Panc1 (cell line): ENCODE measurements at regions not wholly inside any gene's neighbourhood (a gene's known extent, or its start where the extent isn't known, plus 50 kb on each side); places are given as distances from the start of the nearest gene placed in this dataset.

Source experiments
- CTCF ChIP-seq: fragments of 450-650 bp; IDR thresholded peaks from 2 replicates; pipeline ENCODE4 v1.5.1; 2017; ENCODE audit warnings: mild to moderate bottlenecking
- POLR2AphosphoS5 ChIP-seq: IDR thresholded peaks from 2 replicates; pipeline ENCODE4 v1.6.1; 2012; ENCODE audit warnings: mild to moderate bottlenecking, low read depth, low read length, moderate library complexity
- SIN3A ChIP-seq: IDR thresholded peaks from 2 replicates; pipeline ENCODE4 v1.6.1; 2012; ENCODE audit warnings: low read depth, mild to moderate bottlenecking, low read length, moderate library complexity, borderline replicate concordance; ENCODE audit not compliant: insufficient read depth
- TCF7L2 ChIP-seq: IDR thresholded peaks from 2 replicates; pipeline ENCODE4 v1.6.1; 2011; ENCODE audit warnings: mild to moderate bottlenecking, low read depth, low read length, inconsistent platforms
- TF ChIP-seq, protein P1 (sequence below), 2 experiments: IDR thresholded peaks; 2 replicates each; pipeline ENCODE4 v1.6.1; 2011 to 2012; ENCODE audit warnings: low read depth in 2 of 2, control low read depth in 1 of 2, low read length in 1 of 2, mild to moderate bottlenecking in 1 of 2, moderate library complexity in 1 of 2; ENCODE audit not compliant: insufficient read depth in 1 of 2

GRCh38 chr11:119908573-119908904 lies 179.5 kb upstream of the NECTIN1 start:
- TF ChIP-seq, protein P1, sequence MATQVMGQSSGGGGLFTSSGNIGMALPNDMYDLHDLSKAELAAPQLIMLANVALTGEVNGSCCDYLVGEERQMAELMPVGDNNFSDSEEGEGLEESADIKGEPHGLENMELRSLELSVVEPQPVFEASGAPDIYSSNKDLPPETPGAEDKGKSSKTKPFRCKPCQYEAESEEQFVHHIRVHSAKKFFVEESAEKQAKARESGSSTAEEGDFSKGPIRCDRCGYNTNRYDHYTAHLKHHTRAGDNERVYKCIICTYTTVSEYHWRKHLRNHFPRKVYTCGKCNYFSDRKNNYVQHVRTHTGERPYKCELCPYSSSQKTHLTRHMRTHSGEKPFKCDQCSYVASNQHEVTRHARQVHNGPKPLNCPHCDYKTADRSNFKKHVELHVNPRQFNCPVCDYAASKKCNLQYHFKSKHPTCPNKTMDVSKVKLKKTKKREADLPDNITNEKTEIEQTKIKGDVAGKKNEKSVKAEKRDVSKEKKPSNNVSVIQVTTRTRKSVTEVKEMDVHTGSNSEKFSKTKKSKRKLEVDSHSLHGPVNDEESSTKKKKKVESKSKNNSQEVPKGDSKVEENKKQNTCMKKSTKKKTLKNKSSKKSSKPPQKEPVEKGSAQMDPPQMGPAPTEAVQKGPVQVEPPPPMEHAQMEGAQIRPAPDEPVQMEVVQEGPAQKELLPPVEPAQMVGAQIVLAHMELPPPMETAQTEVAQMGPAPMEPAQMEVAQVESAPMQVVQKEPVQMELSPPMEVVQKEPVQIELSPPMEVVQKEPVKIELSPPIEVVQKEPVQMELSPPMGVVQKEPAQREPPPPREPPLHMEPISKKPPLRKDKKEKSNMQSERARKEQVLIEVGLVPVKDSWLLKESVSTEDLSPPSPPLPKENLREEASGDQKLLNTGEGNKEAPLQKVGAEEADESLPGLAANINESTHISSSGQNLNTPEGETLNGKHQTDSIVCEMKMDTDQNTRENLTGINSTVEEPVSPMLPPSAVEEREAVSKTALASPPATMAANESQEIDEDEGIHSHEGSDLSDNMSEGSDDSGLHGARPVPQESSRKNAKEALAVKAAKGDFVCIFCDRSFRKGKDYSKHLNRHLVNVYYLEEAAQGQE (IDR thresholded peaks at IDR 0.05; ENCODE audit: insufficient read depth in 1 of 2, low read depth in 2 of 2, low read length in 1 of 2) = no peak
- no peak for TF ChIP-seq CTCF
- TF ChIP-seq POLR2AphosphoS5 = no peak
- no peak for TF ChIP-seq TCF7L2
- TF ChIP-seq SIN3A = no peak
